ENCODE measurements at regions not wholly inside any gene's neighbourhood (a gene's known extent, or its start where the extent isn't known, plus 50 kb on each side); places are given as distances from the start of the nearest gene placed in this dataset.
"Not testable (repeated sequence)": the region's sequence is repeated elsewhere in the genome, so short reads cannot be mapped to it uniquely, and the experiment has no call there.

DNA sequence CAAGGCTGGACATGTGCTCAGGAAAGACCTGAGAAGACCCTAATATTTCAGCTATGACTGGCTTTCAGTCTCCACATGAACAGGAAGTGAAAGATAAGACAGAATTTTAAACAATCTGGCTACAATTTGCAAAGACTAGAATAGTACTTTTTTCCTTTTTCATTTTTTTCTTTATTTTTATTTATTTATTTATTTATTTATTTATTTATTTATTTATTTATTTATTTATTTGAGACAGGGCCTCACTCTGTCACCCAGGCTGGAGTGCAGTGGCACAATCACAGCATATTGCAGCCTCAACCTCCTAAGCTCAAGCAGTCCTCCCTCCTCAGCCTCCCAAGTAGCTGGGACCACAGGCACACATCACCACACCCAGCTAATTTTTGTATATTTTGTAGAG is 61.1 kb upstream of the PHF6 start:
- DNase-seq (ENCODE audit: low spot score), result not testable (repeated sequence)

DNA sequence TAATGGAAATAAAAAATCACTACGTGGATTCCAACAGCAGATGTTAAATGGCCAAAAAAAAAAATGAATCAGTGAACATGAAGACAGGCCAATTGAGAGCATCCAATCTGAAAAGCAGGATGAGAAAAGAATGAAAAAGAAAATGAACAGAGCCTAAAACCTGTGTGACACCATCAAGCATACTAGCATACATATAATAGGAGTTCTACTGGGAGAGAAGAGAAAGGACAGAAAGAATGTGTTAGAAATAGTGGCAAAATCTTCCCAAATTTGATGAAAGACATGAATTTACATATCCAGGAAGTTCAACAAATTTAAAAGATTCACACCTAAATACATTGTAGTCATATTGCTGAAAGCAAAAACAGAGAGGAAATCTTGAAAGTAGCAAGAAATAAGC is 59.7 kb upstream of the PHF6 start:
- DNase-seq (ENCODE audit: low spot score), result no peak

DNA sequence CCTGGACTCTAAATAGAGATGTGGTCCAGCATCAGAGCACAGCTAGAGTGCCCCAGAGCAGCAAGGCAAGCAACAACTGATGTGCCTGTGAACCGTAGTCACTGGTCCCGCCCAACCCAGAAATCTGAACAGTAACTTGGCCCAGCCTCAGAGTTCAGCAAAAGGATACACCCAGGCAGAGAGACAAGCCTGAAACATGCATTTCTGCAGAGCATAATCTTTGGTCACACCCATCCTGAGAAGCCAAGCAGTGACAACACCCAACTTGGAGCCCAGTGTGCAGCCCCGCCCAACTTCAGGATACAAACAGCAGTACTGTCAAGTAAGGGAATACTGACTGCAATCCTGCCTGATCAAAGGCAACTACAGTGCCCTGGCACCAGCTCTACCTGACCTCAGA is 57.2 kb upstream of the PHF6 start:
- DNase-seq (ENCODE audit: low spot score), result peak; percentile 4

Measured in hematopoietic multipotent progenitor cell treated with erythropoietin and hydrocortisone succinate and interleukin-3 and kit ligand, for 15 days (in vitro differentiated cells).